Loucy (cell line): ENCODE measurements at regions not wholly inside any gene's neighbourhood (a gene's known extent, or its start where the extent isn't known, plus 50 kb on each side); places are given as distances from the start of the nearest gene placed in this dataset.

ENCODE experiments used
- H2AFZ ChIP-seq: fragments of 200-600 bp; sonication (generic); 2 replicates; pipeline ENCODE4 v1.6.0; 2016; ENCODE audit warnings: antibody characterized with exemption, mild to moderate bottlenecking, low read length, moderate library complexity
- H3F3A ChIP-seq: fragments of 200-600 bp; 2 replicates; pipeline ENCODE4 v1.6.0; 2016; ENCODE audit warnings: antibody characterized with exemption, low read depth, mild to moderate bottlenecking
- H3K27me3 ChIP-seq: fragments of 200-600 bp; sonication (generic); 2 replicates; pipeline ENCODE4 v1.6.1; 2014; ENCODE audit warnings: low read length, mild to moderate bottlenecking; ENCODE audit not compliant: insufficient read depth, poor library complexity, severe bottlenecking
- H3K36me3 ChIP-seq: fragments of 200-600 bp; sonication (generic); 2 replicates; pipeline ENCODE4 v1.6.1; 2016; ENCODE audit warnings: low read length; ENCODE audit not compliant: insufficient read depth
- H3K4me1 ChIP-seq: fragments of 200-600 bp; sonication (generic); 2 replicates; pipeline ENCODE4 v1.5.1; 2014; ENCODE audit warnings: low read length, mild to moderate bottlenecking; ENCODE audit not compliant: insufficient read depth, poor library complexity, severe bottlenecking
- H3K4me2 ChIP-seq: fragments of 200-600 bp; sonication (generic); 2 replicates; pipeline ENCODE4 v1.6.0; 2014; ENCODE audit warnings: antibody characterized with exemption, low read length, low read depth, mild to moderate bottlenecking; ENCODE audit not compliant: poor library complexity, severe bottlenecking
- H3K4me3 ChIP-seq: fragments of 200-600 bp; sonication (generic); 2 replicates; pipeline ENCODE4 v1.5.1; 2014; ENCODE audit warnings: low read length, mild to moderate bottlenecking, mixed read lengths; ENCODE audit not compliant: poor library complexity, severe bottlenecking
- H3K79me2 ChIP-seq: fragments of 200-600 bp; sonication (generic); 2 replicates; pipeline ENCODE4 v1.6.1; 2014; ENCODE audit warnings: low read length; ENCODE audit not compliant: insufficient read depth
- H3K9ac ChIP-seq: fragments of 200-600 bp; sonication (generic); 2 replicates; pipeline ENCODE4 v1.6.0; 2014; ENCODE audit warnings: mild to moderate bottlenecking, low read depth, low read length, moderate library complexity; ENCODE audit not compliant: poor library complexity, severe bottlenecking
- H3K9me2 ChIP-seq: fragments of 200-600 bp; sonication (generic); replicated peaks from 2 replicates; pipeline ENCODE4 v1.6.1; 2016; ENCODE audit warnings: low read depth, low read length, mixed read lengths
- H3K9me3 ChIP-seq: fragments of 200-600 bp; sonication (generic); 2 replicates; pipeline ENCODE4 v1.6.1; 2014; ENCODE audit warnings: mild to moderate bottlenecking, antibody characterized with exemption, low read length, low read depth; ENCODE audit not compliant: insufficient read depth
- H4K20me1 ChIP-seq: fragments of 200-600 bp; sonication (generic); 2 replicates; pipeline ENCODE4 v1.6.0; 2014; ENCODE audit warnings: antibody characterized with exemption, low read length, mild to moderate bottlenecking; ENCODE audit not compliant: insufficient read depth, poor library complexity, severe bottlenecking
- CTCF ChIP-seq: fragments of 200-600 bp; sonication (generic); conservative IDR thresholded peaks from 2 replicates; pipeline ENCODE4 v1.5.1; 2014; ENCODE audit warnings: mild to moderate bottlenecking, antibody characterized with exemption, low read length
- EZH2phosphoT487 ChIP-seq: fragments of 200-600 bp; IDR thresholded peaks from 2 replicates; pipeline ENCODE4 v1.6.1; 2018; ENCODE audit warnings: antibody characterized with exemption, mild to moderate bottlenecking, moderate library complexity, borderline replicate concordance

DNA sequence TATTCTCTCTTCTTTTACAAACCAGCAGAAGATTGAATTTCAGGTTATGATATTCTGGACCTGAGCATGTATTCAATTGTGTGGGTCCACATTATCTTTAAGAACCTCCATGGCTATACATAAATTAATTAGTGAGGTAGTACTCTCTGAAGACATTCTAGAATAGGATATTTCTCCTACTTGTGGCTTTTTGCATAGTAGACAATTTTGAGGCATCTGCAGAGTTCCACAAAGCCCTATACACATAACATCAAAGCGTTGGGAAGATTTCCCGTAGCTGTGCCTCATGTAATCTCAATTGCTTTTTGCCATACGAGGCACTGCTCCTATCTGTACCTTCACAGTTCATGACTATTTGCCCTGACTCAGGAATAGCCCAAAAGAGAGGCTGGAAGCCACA, 395.4 kb upstream of the RGS17 start:
- H3K36me3 ChIP-seq: no peaks in the 10 kb centered on the region
- H2AFZ ChIP-seq: no peak overlapping the region
- no peak overlapping the region for H3K9ac ChIP-seq
- H3K9me3 ChIP-seq: no peaks in the 10 kb centered on the region
- H3F3A ChIP-seq: no peaks in the 10 kb centered on the region
- no peak for TF ChIP-seq EZH2phosphoT487
- TF ChIP-seq CTCF: no peak
- H3K4me2 ChIP-seq: no peak overlapping the region
- H3K4me3 ChIP-seq: no peak overlapping the region
- no peaks in the 10 kb centered on the region for H4K20me1 ChIP-seq
- H3K79me2 ChIP-seq: no peaks in the 10 kb centered on the region
- no peaks in the 10 kb centered on the region for H3K9me2 ChIP-seq
- H3K4me1 ChIP-seq: no peaks in the 10 kb centered on the region
- no peaks in the 10 kb centered on the region for H3K27me3 ChIP-seq

DNA sequence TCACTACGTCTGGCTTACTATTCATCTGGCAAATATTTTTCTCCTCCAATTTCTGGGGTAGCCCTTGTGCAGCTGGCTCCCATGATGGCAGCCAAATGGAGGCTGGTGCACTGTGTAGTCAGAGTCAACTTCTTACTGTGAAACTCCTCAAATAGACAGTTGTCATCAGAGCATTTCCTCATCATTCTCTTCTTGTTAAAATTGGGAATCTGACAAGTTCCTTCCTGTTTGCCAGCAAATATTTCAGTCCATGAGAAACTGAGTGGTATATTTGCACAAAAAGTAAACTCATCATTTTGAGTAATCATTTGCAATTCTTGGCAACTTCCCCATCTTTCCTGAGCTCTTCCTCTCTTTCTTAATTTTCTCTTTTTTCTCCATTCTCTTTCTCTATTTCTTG, 394.9 kb upstream of the RGS17 start:
- no peaks in the 10 kb centered on the region for H3F3A ChIP-seq
- no peak overlapping the region for H3K4me2 ChIP-seq
- H3K36me3 ChIP-seq: no peaks in the 10 kb centered on the region
- H3K79me2 ChIP-seq: no peaks in the 10 kb centered on the region
- no peak for TF ChIP-seq CTCF
- TF ChIP-seq EZH2phosphoT487: no peak
- H3K4me3 ChIP-seq: no peak overlapping the region
- H3K9ac ChIP-seq: no peak overlapping the region
- H3K9me2 ChIP-seq: no peaks in the 10 kb centered on the region
- no peaks in the 10 kb centered on the region for H3K27me3 ChIP-seq
- no peaks in the 10 kb centered on the region for H3K9me3 ChIP-seq
- no peak overlapping the region for H2AFZ ChIP-seq
- H4K20me1 ChIP-seq: no peaks in the 10 kb centered on the region
- H3K4me1 ChIP-seq: no peaks in the 10 kb centered on the region

GRCh38 chr6:153523390-153523789, 392.3 kb upstream of the RGS17 start:
- no peaks in the 10 kb centered on the region for H3K36me3 ChIP-seq
- H3K9ac ChIP-seq: no peak overlapping the region
- H4K20me1 ChIP-seq: no peaks in the 10 kb centered on the region
- no peak overlapping the region for H3K4me2 ChIP-seq
- no peaks in the 10 kb centered on the region for H3F3A ChIP-seq
- H3K9me2 ChIP-seq: no peaks in the 10 kb centered on the region
- TF ChIP-seq EZH2phosphoT487: no peak
- no peak for TF ChIP-seq CTCF
- no peaks in the 10 kb centered on the region for H3K9me3 ChIP-seq
- H2AFZ ChIP-seq: no peak overlapping the region
- no peak overlapping the region for H3K4me3 ChIP-seq
- no peaks in the 10 kb centered on the region for H3K79me2 ChIP-seq
- H3K4me1 ChIP-seq: no peaks in the 10 kb centered on the region
- no peaks in the 10 kb centered on the region for H3K27me3 ChIP-seq
